NCI-H69 (cell line): ENCODE measurements at regions not wholly inside any gene's neighbourhood (a gene's known extent, or its start where the extent isn't known, plus 50 kb on each side); places are given as distances from the start of the nearest gene placed in this dataset.
"Not testable (repeated sequence)": the region's sequence is repeated elsewhere in the genome, so short reads cannot be mapped to it uniquely, and the experiment has no call there.

Source experiments
- DNase-seq: peaks from one replicate; lab custom pipeline; 2025; lab: John Stamatoyannopoulos, UW

- no peak for DNase-seq
These were observed 59.2 kb downstream of the EMX2 start for GRCh38 chr10:117601716-117602115.

- DNase-seq: no peak
These were observed 60.5 kb downstream of the EMX2 start for GRCh38 chr10:117603081-117603480.

- DNase-seq: no peak
These were observed 61.2 kb downstream of the EMX2 start for GRCh38 chr10:117603726-117604125.

- DNase-seq: peak; percentile 95
These were observed 66.7 kb downstream of the EMX2 start for GRCh38 chr10:117609095-117609795.

GRCh38 chr10:117609796-117610170, 67.2 kb downstream of the EMX2 start:
- DNase-seq: no peak

- peak; percentile 21 for DNase-seq
These were observed 67.8 kb downstream of the EMX2 start for GRCh38 chr10:117610321-117610720.

- DNase-seq: no peak
These were observed 69.6 kb downstream of the EMX2 start for GRCh38 chr10:117612113-117612512.

- DNase-seq: peak; percentile 83
These were observed 73.1 kb downstream of the EMX2 start for GRCh38 chr10:117615649-117616048.

GRCh38 chr10:117616179-117616578, 73.6 kb downstream of the EMX2 start:
- DNase-seq: no peak

- no peak for DNase-seq
These were observed 74.5 kb downstream of the EMX2 start for GRCh38 chr10:117617086-117617485.

GRCh38 chr10:117617659-117618058, 75.1 kb downstream of the EMX2 start:
- DNase-seq: no peak

- peak; percentile 17 for DNase-seq
These were observed 76.7 kb downstream of the EMX2 start for GRCh38 chr10:117619223-117619622.

GRCh38 chr10:117619707-117620405, 77.3 kb downstream of the EMX2 start:
- no peak for DNase-seq

- DNase-seq: no peak
These were observed 78.7 kb downstream of the EMX2 start for GRCh38 chr10:117621196-117621595.

GRCh38 chr10:117621795-117622420, 79.4 kb downstream of the EMX2 start:
- DNase-seq: no peak

- no peak for DNase-seq
These were observed 80.1 kb downstream of the EMX2 start for GRCh38 chr10:117622471-117623184.

GRCh38 chr10:117626228-117626627, 83.7 kb downstream of the EMX2 start:
- no peak for DNase-seq

GRCh38 chr10:117627561-117627960, 85.0 kb downstream of the EMX2 start:
- peak; percentile 71 for DNase-seq

- DNase-seq: not testable (repeated sequence)
These were observed 87.2 kb downstream of the EMX2 start for GRCh38 chr10:117629717-117630116.

- no peak for DNase-seq
These were observed 89.0 kb downstream of the EMX2 start for GRCh38 chr10:117631276-117632145.

GRCh38 chr10:117632406-117632805, 89.9 kb downstream of the EMX2 start:
- no peak for DNase-seq

- peak; percentile 7 for DNase-seq
These were observed 93.3 kb downstream of the EMX2 start for GRCh38 chr10:117635826-117636225.
